Neural cell (in vitro differentiated cells): ENCODE measurements at regions not wholly inside any gene's neighbourhood (a gene's known extent, or its start where the extent isn't known, plus 50 kb on each side); places are given as distances from the start of the nearest gene placed in this dataset.

Experiments used
- CTCF ChIP-seq: fragments of 450-650 bp; IDR thresholded peaks from 2 replicates; pipeline ENCODE4 v1.5.1; 2014; ENCODE audit warnings: antibody characterized with exemption, mild to moderate bottlenecking, moderate library complexity; ENCODE audit not compliant: poor library complexity, severe bottlenecking
- EP300 ChIP-seq: fragments of 450-650 bp; conservative IDR thresholded peaks from 2 replicates; pipeline ENCODE4 v1.6.1; 2014; ENCODE audit warnings: antibody characterized with exemption, mild to moderate bottlenecking, moderate library complexity; ENCODE audit not compliant: poor library complexity, severe bottlenecking
- EZH2 ChIP-seq: fragments of 200-600, 300-800 bp; shearing (Covaris generic), sonication (generic); IDR thresholded peaks from 2 replicates; pipeline ENCODE4 v1.6.1; 2014; ENCODE audit warnings: antibody characterized with exemption, low read length, borderline replicate concordance, mild to moderate bottlenecking; ENCODE audit not compliant: insufficient read depth, poor library complexity, severe bottlenecking
- MXI1 ChIP-seq: fragments of 450-650 bp; conservative IDR thresholded peaks from 2 replicates; pipeline ENCODE4 v1.6.1; 2014; ENCODE audit warnings: antibody characterized with exemption, mild to moderate bottlenecking; ENCODE audit not compliant: poor library complexity, severe bottlenecking
- POLR2AphosphoS5 ChIP-seq: IDR thresholded peaks from 2 replicates; pipeline ENCODE4 v1.6.1; 2012
- REST ChIP-seq: IDR thresholded peaks from 2 replicates; pipeline ENCODE4 v1.6.1; 2012; ENCODE audit warnings: borderline replicate concordance
- SMC3 ChIP-seq: fragments of 450-650 bp; conservative IDR thresholded peaks from 2 replicates; pipeline ENCODE4 v1.6.1; 2014; ENCODE audit warnings: antibody characterized with exemption, mild to moderate bottlenecking, moderate library complexity; ENCODE audit not compliant: poor library complexity

GRCh38 chr4:178823673-178824295 lies 1381.5 kb upstream of the AGA start:
- TF ChIP-seq EP300 (no peak), CTCF (no peak), SMC3 (no peak), POLR2AphosphoS5 (no peak), REST (no peak), EZH2 (no peak), MXI1 (no peak)
